KOPT-K1 (cell line): ENCODE measurements at regions not wholly inside any gene's neighbourhood (a gene's known extent, or its start where the extent isn't known, plus 50 kb on each side); places are given as distances from the start of the nearest gene placed in this dataset.
"Not testable (repeated sequence)": the region's sequence is repeated elsewhere in the genome, so short reads cannot be mapped to it uniquely, and the experiment has no call there.

ENCODE experiments used
- H3K27ac ChIP-seq: fragments of 200-600 bp; sonication (generic); 2 replicates; pipeline ENCODE4 v1.5.1; 2016; ENCODE audit warnings: antibody characterized with exemption, mild to moderate bottlenecking, low read depth, low read length; ENCODE audit not compliant: poor library complexity, severe bottlenecking
- H3K36me3 ChIP-seq: fragments of 200-600 bp; sonication (generic); 2 replicates; pipeline ENCODE4 v1.5.1; 2017; ENCODE audit warnings: antibody characterized with exemption, mild to moderate bottlenecking, low read length, moderate library complexity; ENCODE audit not compliant: insufficient read depth
- H3K9me3 ChIP-seq: fragments of 200-600 bp; sonication (generic); 2 replicates; pipeline ENCODE4 v1.5.1; 2017; ENCODE audit warnings: antibody characterized with exemption, low read length, mild to moderate bottlenecking; ENCODE audit not compliant: insufficient read depth, poor library complexity, severe bottlenecking

DNA sequence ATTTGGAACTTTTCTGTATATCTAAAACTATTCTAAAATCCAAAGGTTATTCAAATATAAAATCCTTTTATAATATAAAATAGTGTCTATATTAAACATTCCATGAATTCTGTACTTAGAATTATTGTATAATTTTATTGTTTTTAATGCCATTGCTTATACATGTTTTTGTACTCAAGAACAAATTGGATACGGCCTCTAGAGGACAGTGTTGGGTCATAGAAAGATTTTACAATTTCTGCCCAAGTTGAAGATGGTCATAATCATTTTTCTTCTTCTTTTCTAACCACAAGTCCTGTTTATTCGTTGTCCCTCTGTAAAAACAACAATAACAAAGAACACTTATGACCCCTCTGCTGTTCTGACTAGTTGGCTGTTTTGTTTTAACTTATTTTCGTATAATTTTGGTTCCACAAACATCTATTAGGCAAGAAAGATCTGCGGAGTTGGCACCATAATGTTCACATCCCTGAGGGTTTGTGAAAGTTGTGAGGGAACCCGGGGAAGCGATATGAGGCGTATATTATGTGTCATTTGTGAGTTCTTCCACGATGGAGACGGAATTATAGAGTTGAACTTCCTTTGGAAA is 75.7 kb upstream of the KIF26B start:
- H3K9me3 ChIP-seq, result no peaks in the 10 kb centered on the region
- no peak overlapping the region for H3K27ac ChIP-seq
- no peaks in the 10 kb centered on the region for H3K36me3 ChIP-seq

GRCh38 chr1:245074898-245075297 is 79.9 kb upstream of the KIF26B start:
- no peak overlapping the region for H3K27ac ChIP-seq
- H3K9me3 ChIP-seq, result peaks cover 5% of the 10 kb centered on the region
- H3K36me3 ChIP-seq, result peaks cover 6% of the 10 kb centered on the region; the same call in 1 of the 2 replicates

DNA sequence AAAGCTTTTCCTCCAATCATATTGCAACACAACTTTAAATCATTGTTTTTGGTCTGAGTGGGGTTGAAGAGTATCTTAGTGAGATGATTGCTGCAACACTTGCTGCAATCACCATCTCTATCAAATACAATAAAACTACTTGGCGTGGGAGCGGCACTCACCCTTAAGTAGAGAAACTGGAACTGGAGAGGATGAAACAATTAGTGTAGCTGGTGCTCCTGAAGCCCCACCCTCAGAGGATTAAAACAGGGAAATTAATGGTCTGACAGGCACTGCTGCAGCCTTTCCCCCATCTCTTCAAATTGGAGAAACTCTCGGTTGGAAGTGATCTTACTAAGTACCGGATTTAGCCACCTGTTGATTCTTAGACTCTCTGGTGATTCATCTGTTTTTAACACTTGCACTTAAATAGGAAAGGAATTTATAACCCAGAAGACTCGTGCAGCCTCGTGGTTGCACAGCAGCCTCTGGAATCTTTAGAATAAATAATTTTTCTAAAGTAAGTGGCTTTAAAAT is 80.5 kb upstream of the KIF26B start:
- peaks cover 6% of the 10 kb centered on the region; the same call in 1 of the 2 replicates for H3K36me3 ChIP-seq
- no peak overlapping the region for H3K27ac ChIP-seq
- H3K9me3 ChIP-seq, result peaks cover 5% of the 10 kb centered on the region

GRCh38 chr1:245070836-245071615 is 83.8 kb upstream of the KIF26B start:
- Histone ChIP-seq H3K36me3 (peaks cover 6% of the 10 kb centered on the region; the same call in 1 of the 2 replicates), H3K27ac (no peak overlapping the region), H3K9me3 (peaks cover 5% of the 10 kb centered on the region)

- peaks cover 6% of the 10 kb centered on the region; the same call in 1 of the 2 replicates for H3K36me3 ChIP-seq
- H3K27ac ChIP-seq, result no peak overlapping the region
- peaks cover under 1% of the 10 kb centered on the region for H3K9me3 ChIP-seq
These were observed 87.5 kb upstream of the KIF26B start for GRCh38 chr1:245067257-245067656.

DNA sequence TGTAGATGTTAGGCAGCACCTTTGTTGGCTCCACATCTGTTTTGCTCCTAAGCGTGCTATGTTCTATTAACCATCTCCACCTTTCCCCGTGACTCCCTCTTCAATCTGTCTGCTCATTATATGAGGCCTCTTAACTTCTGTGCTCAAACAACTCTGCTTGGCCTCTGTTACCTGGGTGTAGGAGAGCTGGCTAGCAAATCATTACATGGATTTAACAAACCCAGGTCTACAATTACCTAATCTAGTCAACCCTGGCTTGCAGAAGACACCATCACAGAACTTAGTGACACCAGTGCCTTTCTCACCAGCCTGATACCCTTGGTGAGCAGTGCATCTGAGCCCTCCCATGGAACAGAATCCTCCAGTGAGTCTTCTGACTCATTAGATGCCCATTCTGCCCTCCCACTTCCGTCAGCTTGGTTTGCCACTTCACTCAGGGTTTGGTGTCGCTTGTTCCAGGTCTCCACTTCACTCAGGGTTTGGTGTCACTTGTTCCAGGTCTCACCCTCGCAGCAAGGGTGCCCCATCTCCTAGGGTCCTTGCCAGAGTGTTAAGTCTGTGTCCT is 92.0 kb upstream of the KIF26B start:
- no peaks in the 10 kb centered on the region for H3K36me3 ChIP-seq
- H3K9me3 ChIP-seq, result no peaks in the 10 kb centered on the region
- no peak overlapping the region for H3K27ac ChIP-seq

DNA sequence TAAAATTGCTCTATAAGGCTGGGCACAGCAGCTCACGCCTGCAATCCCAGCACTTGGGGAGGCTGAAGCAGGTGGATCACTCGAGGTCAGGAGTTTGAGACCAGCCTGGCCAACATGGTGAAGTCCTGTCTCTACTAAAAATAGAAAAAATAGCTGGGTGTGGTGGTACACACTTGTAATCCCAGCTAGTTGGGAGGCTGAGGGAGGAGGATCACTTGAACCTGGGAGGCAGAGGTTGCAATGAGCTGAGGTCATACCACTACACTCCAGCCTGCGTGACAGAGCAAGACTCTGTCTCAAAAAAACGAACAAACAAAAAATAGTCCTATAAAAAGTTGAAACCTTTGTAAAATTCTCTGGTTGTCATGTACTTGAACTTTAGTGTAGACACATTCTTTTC is 93.0 kb upstream of the KIF26B start:
- not testable (repeated sequence) for H3K36me3 ChIP-seq, H3K27ac ChIP-seq

DNA sequence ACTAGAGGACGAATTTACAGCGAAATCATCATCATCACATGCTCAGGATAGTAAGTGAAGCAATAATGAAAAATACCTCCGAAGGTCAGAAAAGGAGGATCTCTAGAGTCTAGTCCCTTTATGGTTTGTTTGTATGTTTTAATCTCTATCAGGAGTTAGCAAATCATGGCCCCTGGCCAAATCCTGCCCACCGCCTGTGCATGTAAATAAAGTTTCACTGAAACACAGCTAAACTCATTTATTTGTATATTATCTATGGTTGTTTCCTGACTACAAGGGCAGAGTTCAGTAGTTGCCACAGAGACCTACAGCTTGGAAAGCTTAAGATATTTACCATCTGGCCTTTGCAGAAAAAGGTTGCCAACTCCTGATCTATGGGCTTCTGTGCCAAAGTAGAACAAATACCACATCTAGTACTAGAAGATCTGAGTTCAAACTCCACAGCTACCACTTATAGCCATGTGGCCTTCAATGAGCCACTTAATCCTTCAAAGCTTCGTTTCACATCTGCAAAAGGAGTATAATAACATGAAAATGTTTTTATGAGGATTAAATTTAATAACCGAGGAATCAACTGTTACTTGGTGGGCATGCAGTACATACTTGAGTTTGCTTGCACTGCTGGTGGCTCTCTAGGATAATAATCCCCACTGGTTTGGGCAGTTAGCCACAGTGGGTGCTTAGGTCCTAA is 94.0 kb upstream of the KIF26B start:
- no peaks in the 10 kb centered on the region for H3K9me3 ChIP-seq
- H3K36me3 ChIP-seq, result no peaks in the 10 kb centered on the region
- no peak overlapping the region for H3K27ac ChIP-seq

More for the DNA sequence above, 93.0 kb upstream of the KIF26B start:
- not testable (repeated sequence) for H3K9me3 ChIP-seq

DNA sequence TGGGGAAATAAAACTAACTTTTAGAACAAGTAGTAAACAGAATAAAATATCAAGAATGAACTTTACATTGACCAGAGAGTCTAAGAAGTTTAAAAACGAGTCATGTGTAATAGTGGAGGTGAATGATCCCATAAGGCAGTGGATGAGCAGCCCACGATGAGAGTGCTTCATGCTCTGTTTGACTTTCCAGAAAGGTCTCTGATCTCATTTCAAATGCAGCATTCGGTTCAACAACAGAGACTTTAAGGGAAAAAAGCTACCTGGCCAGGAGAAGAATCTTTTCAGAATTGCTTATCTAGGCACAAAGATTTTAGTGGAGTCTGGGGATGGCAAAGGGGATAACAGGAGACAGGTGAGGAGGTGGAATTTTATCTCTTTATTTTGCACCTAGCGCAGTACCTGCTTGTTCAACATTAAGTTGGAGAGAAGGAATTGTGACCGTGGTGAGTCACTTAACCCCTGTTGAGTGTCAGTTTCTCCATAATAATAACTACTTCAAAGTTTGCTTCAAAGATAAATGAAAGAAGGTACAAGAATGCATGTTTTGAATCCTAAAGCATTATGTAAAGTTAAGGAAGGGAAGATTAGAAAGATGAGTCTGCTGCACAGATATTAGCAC is 94.9 kb upstream of the KIF26B start:
- H3K27ac ChIP-seq, result no peak overlapping the region
- no peaks in the 10 kb centered on the region for H3K36me3 ChIP-seq
- H3K9me3 ChIP-seq, result no peaks in the 10 kb centered on the region

DNA sequence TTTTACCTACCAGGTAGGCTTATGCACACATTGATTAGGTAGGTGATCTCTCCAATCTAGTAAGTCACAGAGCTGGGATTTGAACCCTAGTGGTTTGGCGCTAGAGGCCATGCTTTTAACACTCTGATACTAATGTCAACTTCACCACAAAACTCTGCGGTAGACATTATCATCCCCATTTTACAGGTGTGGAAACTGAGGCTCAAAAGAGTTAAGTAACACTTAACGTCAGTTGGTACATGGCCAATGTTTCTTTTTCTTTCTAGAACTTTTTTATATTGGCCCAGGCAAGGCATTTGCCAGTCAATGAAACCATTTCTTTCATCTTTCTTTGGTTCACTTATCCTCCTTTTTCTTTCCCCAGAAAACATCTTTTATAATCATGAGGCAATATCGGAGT is 95.9 kb upstream of the KIF26B start:
- Histone ChIP-seq H3K27ac (no peak overlapping the region), H3K9me3 (no peaks in the 10 kb centered on the region), H3K36me3 (no peaks in the 10 kb centered on the region)

GRCh38 chr1:245058436-245058835 is 96.3 kb upstream of the KIF26B start:
- Histone ChIP-seq H3K36me3 (no peaks in the 10 kb centered on the region), H3K27ac (no peak overlapping the region), H3K9me3 (no peaks in the 10 kb centered on the region)

GRCh38 chr1:245056913-245057312 is 97.9 kb upstream of the KIF26B start:
- Histone ChIP-seq H3K36me3 (no peaks in the 10 kb centered on the region), H3K9me3 (no peaks in the 10 kb centered on the region), H3K27ac (no peak overlapping the region)

DNA sequence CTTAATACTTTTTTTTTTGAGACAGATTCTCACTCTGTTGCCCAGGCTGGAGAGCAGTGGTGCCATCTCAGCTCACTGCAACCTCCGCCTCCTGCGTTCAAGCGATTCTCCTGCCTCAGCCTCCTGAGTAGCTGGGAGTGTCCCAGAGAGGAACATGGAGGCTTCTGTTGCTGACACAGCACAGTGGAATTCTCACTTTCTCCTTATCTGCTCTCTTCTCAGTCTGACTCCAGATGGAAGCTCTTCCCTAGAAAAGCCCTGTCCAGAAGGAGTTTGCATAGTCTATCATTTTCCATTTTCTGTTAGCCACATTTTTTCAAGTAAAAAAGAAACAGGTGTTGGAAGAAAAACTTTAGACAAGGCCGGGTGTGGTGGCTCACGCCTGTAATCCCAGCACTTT is 98.5 kb upstream of the KIF26B start:
- not testable (repeated sequence) for H3K36me3 ChIP-seq, H3K27ac ChIP-seq

DNA sequence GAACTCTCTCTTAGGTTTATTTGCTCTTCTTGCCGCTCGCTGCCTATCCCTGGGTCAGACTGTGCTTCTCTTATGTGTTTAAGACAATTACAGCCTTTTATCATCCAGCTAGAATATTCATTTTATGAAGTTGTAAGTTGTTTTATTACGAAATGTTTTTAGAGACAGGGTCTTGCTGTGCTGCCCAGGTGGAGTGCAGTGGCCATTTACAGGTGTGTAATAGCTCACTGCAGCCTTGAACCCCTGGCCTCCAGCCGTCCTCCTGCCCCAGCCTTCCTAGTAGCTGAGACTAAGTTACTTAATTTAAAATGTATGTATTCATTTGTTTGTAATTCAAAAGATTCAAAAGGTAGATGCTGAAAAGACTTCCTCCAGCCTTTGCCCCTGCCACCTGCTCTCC is 99.0 kb upstream of the KIF26B start:
- no peaks in the 10 kb centered on the region for H3K9me3 ChIP-seq

More for the DNA sequence above, 98.5 kb upstream of the KIF26B start:
- not testable (repeated sequence) for H3K9me3 ChIP-seq

More for the DNA sequence above, 99.0 kb upstream of the KIF26B start:
- H3K36me3 ChIP-seq, result no peaks in the 10 kb centered on the region
- H3K27ac ChIP-seq, result no peak overlapping the region
